Spleen (tissue), 11 donors: ENCODE measurements at regions not wholly inside any gene's neighbourhood (a gene's known extent, or its start where the extent isn't known, plus 50 kb on each side); places are given as distances from the start of the nearest gene placed in this dataset.
A peak's percentile ranks its signal among the peaks of the same experiment; 100 is the strongest.

Source experiments
- DNase-seq: peaks from one replicate; pipeline ENCODE4 v3.0.0-alpha.2; 2020
- H3K27ac ChIP-seq, 8 donors: fragments of 200-600 bp; sonication (generic) in 7 of 8; 1 replicate in 4 of 8; 2 replicates in 4 of 8; pipeline versions ENCODE4 v1.5.0 to v1.8.0; 2016 to 2021; ENCODE audit warnings: inconsistent platforms in 4 of 8, mild to moderate bottlenecking in 4 of 8, moderate library complexity in 1 of 8
- H3K27me3 ChIP-seq, 7 donors: fragments of 200-600 bp; sonication (generic) in 6 of 7; replicated peaks in 1 of 7; 1 replicate in 4 of 7; 2 replicates in 3 of 7; pipeline versions ENCODE4 v1.5.0 to v1.8.0; 2016 to 2021; ENCODE audit warnings: inconsistent platforms in 3 of 7, mild to moderate bottlenecking in 1 of 7
- H3K36me3 ChIP-seq, 6 donors: fragments of 200-600 bp; sonication (generic) in 5 of 6; 1 replicate in 4 of 6; 2 replicates in 2 of 6; pipeline versions ENCODE4 v1.5.0 to v1.8.0; 2016 to 2021; ENCODE audit warnings: inconsistent platforms in 2 of 6
- H3K4me1 ChIP-seq, 6 donors: fragments of 200-600 bp; sonication (generic) in 5 of 6; 1 replicate in 3 of 6; 2 replicates in 3 of 6; pipeline versions ENCODE4 v1.5.0 to v1.8.0; 2016 to 2021; ENCODE audit warnings: inconsistent platforms in 3 of 6
- H3K4me3 ChIP-seq, 8 donors: fragments of 200-600 bp; sonication (generic) in 7 of 8; 1 replicate in 4 of 8; 2 replicates in 4 of 8; pipeline versions ENCODE4 v1.5.0 to v1.8.0; 2016 to 2021; ENCODE audit warnings: inconsistent platforms in 4 of 8, mild to moderate bottlenecking in 4 of 8, moderate library complexity in 2 of 8
- H3K9me3 ChIP-seq, 8 donors: fragments of 200-600 bp; sonication (generic) in 7 of 8; 1 replicate in 4 of 8; 2 replicates in 4 of 8; pipeline versions ENCODE4 v1.5.0 to v1.8.0; 2016 to 2021; ENCODE audit warnings: inconsistent platforms in 4 of 8
- POLR2A ChIP-seq, 3 donors: fragments of 450-650 bp; IDR thresholded peaks; one replicate each; pipeline ENCODE4 v1.5.1; 2017; ENCODE audit warnings: antibody characterized with exemption in 3 of 3, mild to moderate bottlenecking in 1 of 3
- POLR2AphosphoS5 ChIP-seq, 3 donors: sonication (generic); formaldehyde crosslinking; IDR thresholded peaks; one replicate each; pipeline ENCODE4 v1.5.1; 2017; ENCODE audit warnings: antibody characterized with exemption in 3 of 3
- WGBS, 5 donors: extraction: QIAGEN DNeasy Blood & Tissue Kit in 3 of 5; methylation state at CpG; one replicate each; pipeline versions ENCODE4 v1.1.5 to v1.1.7; 2013 to 2018; 5-methylcytosine and 5-hydroxymethylcytosine counted together
- intact Hi-C: fragments of 100-400 bp; cut with DNase I; formaldehyde crosslinking; loops from one replicate; pipeline ENCODE4 v1.15.0; 2023; ENCODE audit warnings: low total_unique reads
- small RNA-seq, 4 donors: library from RNA; depleted of rRNA; stranded (forward); fragments of <200 nt; gene quantifications; one replicate each; pipeline ENCODE3, GENCODE V24; 2016
- TF ChIP-seq, protein P1 (sequence below), 11 experiments: fragments of 200-600 bp in 7 of 11; fragments of 450-650 bp in 4 of 11; sonication (generic) in 4 of 11; IDR thresholded peaks in 8 of 11; conservative IDR thresholded peaks in 3 of 11; 1 replicate in 7 of 11; 2 replicates in 4 of 11; pipeline versions ENCODE4 v1.4.0 to v1.8.0; 2016 to 2021; ENCODE audit warnings: antibody characterized with exemption in 11 of 11, inconsistent platforms in 4 of 11, mild to moderate bottlenecking in 1 of 11
- donor health status: healthy with polysubstance abuse.
- donor health status: DM: no; HTN: no; CAD: no; lungs with moderate emphysema.
- donor health status: DM: no; HTN: no; CAD: no.
- donor health status: Bipolar disorder and iron deficiency.
- donor health status: healthy.
- donor health status: DM: no; HTN: no; CAD: no.
- donor health status: DM: yes; HTN: yes; CAD: no.

DNA sequence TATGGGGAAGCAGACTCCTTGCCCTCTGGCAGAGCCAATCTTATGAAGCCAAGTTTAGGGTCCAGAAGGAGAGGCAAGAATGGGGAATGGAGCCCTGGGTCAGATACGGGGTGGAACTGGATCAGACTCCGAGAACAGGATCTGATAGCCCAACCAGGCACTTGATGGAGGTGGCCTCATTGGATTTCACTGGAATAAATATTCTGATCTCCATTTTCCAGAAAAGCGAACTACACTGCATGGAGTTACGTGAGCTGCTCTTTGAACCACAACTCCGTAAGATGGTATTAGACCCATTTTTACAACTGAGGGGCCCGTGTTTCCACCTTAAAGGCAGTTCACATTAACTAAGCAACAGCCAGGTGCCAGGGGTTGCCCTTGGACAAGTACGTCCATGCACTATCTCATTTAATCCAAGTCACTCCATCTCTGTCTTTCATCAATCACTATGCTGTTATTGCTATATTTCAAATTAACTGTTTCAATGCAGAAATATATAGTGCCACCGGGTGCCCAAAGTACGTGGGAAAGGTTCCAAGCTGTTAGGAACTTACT is 155.2 kb downstream of the BCL11B start:
- no peak overlapping the region for H3K27ac ChIP-seq
- no peak for DNase-seq

GRCh38 chr14:99117671-99118045 is 154.3 kb downstream of the BCL11B start:
- no peak for DNase-seq
- Histone ChIP-seq H3K9me3 (peaks cover 0 to 16% (median 7%) of the 10 kb centered on the region in 8 donors), H3K4me3 (no peak overlapping the region), H3K36me3 (no peaks in the 10 kb centered on the region), H3K27ac (no peak overlapping the region), H3K4me1 (peaks cover 0 to 4% (median 0%) of the 10 kb centered on the region in 6 donors), H3K27me3 (peaks cover 0 to 55% (median 9%) of the 10 kb centered on the region in 7 donors)
- TF ChIP-seq POLR2AphosphoS5 (IDR thresholded peaks at IDR 0.05) (no peak), POLR2A (IDR thresholded peaks at IDR 0.05) (no peak)
- TF ChIP-seq, protein P1, sequence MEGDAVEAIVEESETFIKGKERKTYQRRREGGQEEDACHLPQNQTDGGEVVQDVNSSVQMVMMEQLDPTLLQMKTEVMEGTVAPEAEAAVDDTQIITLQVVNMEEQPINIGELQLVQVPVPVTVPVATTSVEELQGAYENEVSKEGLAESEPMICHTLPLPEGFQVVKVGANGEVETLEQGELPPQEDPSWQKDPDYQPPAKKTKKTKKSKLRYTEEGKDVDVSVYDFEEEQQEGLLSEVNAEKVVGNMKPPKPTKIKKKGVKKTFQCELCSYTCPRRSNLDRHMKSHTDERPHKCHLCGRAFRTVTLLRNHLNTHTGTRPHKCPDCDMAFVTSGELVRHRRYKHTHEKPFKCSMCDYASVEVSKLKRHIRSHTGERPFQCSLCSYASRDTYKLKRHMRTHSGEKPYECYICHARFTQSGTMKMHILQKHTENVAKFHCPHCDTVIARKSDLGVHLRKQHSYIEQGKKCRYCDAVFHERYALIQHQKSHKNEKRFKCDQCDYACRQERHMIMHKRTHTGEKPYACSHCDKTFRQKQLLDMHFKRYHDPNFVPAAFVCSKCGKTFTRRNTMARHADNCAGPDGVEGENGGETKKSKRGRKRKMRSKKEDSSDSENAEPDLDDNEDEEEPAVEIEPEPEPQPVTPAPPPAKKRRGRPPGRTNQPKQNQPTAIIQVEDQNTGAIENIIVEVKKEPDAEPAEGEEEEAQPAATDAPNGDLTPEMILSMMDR (IDR thresholded peaks at IDR 0.05 in 8 of 11, conservative IDR thresholded peaks at IDR 0.05 in 3 of 11), result no peak
- intact Hi-C loops, result no loop called here
- 61 to 74% (median 65%) methylated on average over 10 to 11 of the region's 11 CpGs for WGBS, 5 donors

More for the DNA sequence above, 155.2 kb downstream of the BCL11B start:
- Histone ChIP-seq H3K4me1 (peaks cover 0 to 4% (median 0%) of the 10 kb centered on the region in 6 donors), H3K4me3 (no peak overlapping the region), H3K27me3 (peaks cover 0 to 55% (median 9%) of the 10 kb centered on the region in 7 donors), H3K36me3 (no peaks in the 10 kb centered on the region), H3K9me3 (peaks cover 0 to 24% (median 13%) of the 10 kb centered on the region in 8 donors)
- 83 to 91% (median 89%) methylated on average over 9 of the region's 9 CpGs for WGBS, 5 donors
- TF ChIP-seq POLR2AphosphoS5 (IDR thresholded peaks at IDR 0.05) (no peak), POLR2A (IDR thresholded peaks at IDR 0.05) (no peak)
- TF ChIP-seq, protein P1 (IDR thresholded peaks at IDR 0.05 in 8 of 11, conservative IDR thresholded peaks at IDR 0.05 in 3 of 11), result no peak
- intact Hi-C loops, result no loop called here

DNA sequence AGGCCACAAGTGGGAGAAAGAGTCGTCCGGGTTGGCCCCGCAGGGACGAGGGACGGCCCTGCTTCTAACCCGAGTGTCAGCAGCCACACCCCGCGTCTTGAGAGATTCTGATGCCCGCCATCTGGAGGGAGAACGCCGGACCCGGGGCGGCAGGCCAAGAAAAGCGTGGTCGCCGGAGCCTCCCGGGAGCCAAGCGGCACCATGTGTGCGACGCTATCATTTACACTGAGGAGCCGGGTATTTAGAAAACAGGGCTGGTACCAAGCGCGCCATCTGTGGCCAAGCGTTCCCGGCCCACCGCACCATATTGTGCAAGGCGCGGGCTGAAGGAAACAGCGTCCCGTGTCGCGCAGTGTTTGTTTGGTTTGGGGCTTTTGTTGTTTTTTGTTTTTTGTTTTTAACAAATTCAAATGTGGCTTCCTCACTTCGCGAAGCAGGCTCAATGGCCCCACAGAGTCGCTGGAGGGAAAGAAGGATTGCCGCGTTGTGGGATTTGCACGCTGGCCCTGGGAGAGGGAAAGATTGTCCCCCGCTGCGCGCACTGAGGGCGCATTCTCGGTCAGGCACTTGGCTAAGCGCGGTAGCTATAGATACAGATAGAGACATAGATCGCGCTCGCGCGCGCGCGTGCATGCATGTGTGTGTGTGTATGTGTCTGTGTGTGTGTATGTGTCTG is 153.8 kb downstream of the BCL11B start:
- Histone ChIP-seq H3K4me3 (no peak overlapping the region), H3K36me3 (no peaks in the 10 kb centered on the region), H3K4me1 (peaks cover 0 to 4% (median 0%) of the 10 kb centered on the region in 6 donors), H3K9me3 (peaks cover 0 to 12% (median 2%) of the 10 kb centered on the region in 8 donors), H3K27me3 (peaks cover 0 to 55% (median 9%) of the 10 kb centered on the region in 7 donors), H3K27ac (no peak overlapping the region)
- no peak for TF ChIP-seq POLR2A (IDR thresholded peaks at IDR 0.05)
- DNase-seq, result peak; percentile 66
- WGBS, 5 donors, result 19 to 42% (median 24%) methylated on average over 41 to 53 of the region's 53 CpGs
- intact Hi-C loops, result no loop called here

DNA sequence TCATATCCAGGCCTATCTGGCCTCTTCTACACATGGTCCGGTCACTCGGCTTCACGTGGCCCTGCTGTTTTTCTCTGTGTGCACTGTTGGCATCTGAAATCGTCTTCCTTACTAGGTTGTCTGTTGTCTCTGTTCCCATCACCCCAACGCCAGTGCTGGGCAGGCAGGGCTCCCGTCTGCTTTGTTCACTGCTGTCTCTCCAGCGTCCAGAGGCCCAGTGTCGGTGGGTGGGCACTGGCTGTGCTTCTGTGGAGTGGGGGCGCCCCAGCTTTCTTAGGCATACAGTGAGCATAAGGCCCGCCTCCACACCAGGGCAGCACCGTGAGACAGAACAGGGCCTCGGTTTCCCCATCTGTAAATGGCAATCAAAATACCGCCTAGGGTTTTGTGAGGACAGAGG is 153.1 kb downstream of the BCL11B start:
- intact Hi-C loops, result no loop called here
- 64 to 83% (median 74%) methylated on average over 8 to 13 of the region's 13 CpGs for WGBS, 5 donors
- no peak overlapping the region for H3K27ac ChIP-seq
- peaks cover 0 to 15% (median 0%) of the 10 kb centered on the region in 8 donors for H3K9me3 ChIP-seq
- TF ChIP-seq POLR2AphosphoS5 (IDR thresholded peaks at IDR 0.05) (no peak), POLR2A (IDR thresholded peaks at IDR 0.05) (no peak)
- TF ChIP-seq, protein P1 (IDR thresholded peaks at IDR 0.05 in 8 of 11, conservative IDR thresholded peaks at IDR 0.05 in 3 of 11), result no peak
- H3K4me1 ChIP-seq, result peaks cover 0 to 4% (median 0%) of the 10 kb centered on the region in 6 donors
- no peak for DNase-seq
- H3K4me3 ChIP-seq, result no peak overlapping the region
- peaks cover 0 to 55% (median 9%) of the 10 kb centered on the region in 7 donors for H3K27me3 ChIP-seq
- no peaks in the 10 kb centered on the region for H3K36me3 ChIP-seq

Small RNA genes in the stretch of these regions (small RNA-seq; reads per million reads assigned to genes)
- gene AL162151.2, result 0 reads per million in 4 donors
- gene RN7SL714P, result 0 reads per million in 4 donors
